Activated CD4-positive, alpha-beta T cell treated with anti-CD3 and anti-CD28 coated beads for 36 hours (primary cell): ENCODE measurements at regions not wholly inside any gene's neighbourhood (a gene's known extent, or its start where the extent isn't known, plus 50 kb on each side); places are given as distances from the start of the nearest gene placed in this dataset.

Experiments used
- ATAC-seq: fragments of 200-7000 bp; cut with Tn5 transposase; one replicate; pipeline ENCODE4 v1.10.0; 2021; ENCODE audit warnings: mild to moderate bottlenecking, moderate library complexity
- CTCF ChIA-PET: fragments of 350-600 bp; sonication (Branson Sonifier 250); formaldehyde crosslinking; loops from one replicate; lab custom pipeline; 2021; ENCODE audit warnings: antibody characterized with exemption; lab: Charles Lee
- POLR2A ChIA-PET: fragments of 350-600 bp; sonication (Branson Sonifier 250); formaldehyde crosslinking; loops from one replicate; lab custom pipeline; 2021; ENCODE audit warnings: antibody characterized with exemption, inconsistent platforms; lab: Charles Lee
- DNase-seq: peaks from one replicate; pipeline ENCODE4 v3.0.0-alpha.2; 2020
- H3K27ac Mint-ChIP-seq: one replicate; pipeline ENCODE4 v1.8.0; 2021; ENCODE audit warnings: mixed read lengths
- H3K27me3 Mint-ChIP-seq: one replicate; pipeline ENCODE4 v1.8.0; 2021; ENCODE audit warnings: mixed read lengths
- H3K36me3 Mint-ChIP-seq: one replicate; pipeline ENCODE4 v1.8.0; 2021; ENCODE audit warnings: low read depth, mixed read lengths
- H3K4me1 Mint-ChIP-seq: one replicate; pipeline ENCODE4 v1.8.0; 2021; ENCODE audit warnings: mixed read lengths
- H3K4me3 Mint-ChIP-seq: one replicate; pipeline ENCODE4 v1.8.0; 2021; ENCODE audit warnings: mild to moderate bottlenecking, moderate library complexity, mixed read lengths
- H3K9me3 Mint-ChIP-seq: one replicate; pipeline ENCODE4 v1.8.0; 2021; ENCODE audit warnings: low read depth, mixed read lengths
- intact Hi-C, 2 experiments: fragments of 100-400 bp; cut with DNase I in 1 of 2; cut with micrococcal nuclease in 1 of 2; formaldehyde crosslinking; loops; one replicate each; pipeline versions ENCODE4 v1.14.2 to v1.15.1; 2022 to 2024; cut with DNase I, micrococcal nuclease

GRCh38 chr1:228972576-228972975, 237.3 kb downstream of the RHOU start:
- POLR2A ChIA-PET = no interaction called here

GRCh38 chr1:228974273-228974672, 239.0 kb downstream of the RHOU start:
- DNase-seq = no peak
- Mint-ChIP-seq H3K9me3 (no peaks in the 10 kb centered on the region), H3K27ac (no peak overlapping the region), H3K36me3 (no peaks in the 10 kb centered on the region), H3K27me3 (no peaks in the 10 kb centered on the region), H3K4me3 (no peak overlapping the region), H3K4me1 (no peaks in the 10 kb centered on the region)
- ChIA-PET POLR2A (no interaction called here), CTCF (interaction anchor here (0.6 kb wide), 1 partner anchor 26 kb away, joined by 3 read pairs; no protein-coding TSS in a partner anchor)
- intact Hi-C loops = no loop called here
- no peak for ATAC-seq

More at GRCh38 chr1:228972576-228972975, 237.3 kb downstream of the RHOU start:
- ATAC-seq (no peak), DNase-seq (no peak)
- Mint-ChIP-seq H3K36me3 (no peaks in the 10 kb centered on the region), H3K4me3 (no peak overlapping the region), H3K27ac (no peak overlapping the region), H3K9me3 (no peaks in the 10 kb centered on the region), H3K4me1 (no peaks in the 10 kb centered on the region), H3K27me3 (no peaks in the 10 kb centered on the region)
- CTCF ChIA-PET = interaction anchor here (0.6 kb wide), 1 partner anchor 256 kb away, joined by 3 read pairs; no protein-coding TSS in a partner anchor
- intact Hi-C loops = no loop called here

GRCh38 chr1:228975238-228975907, 240.1 kb downstream of the RHOU start:
- CTCF ChIA-PET = interaction anchor here (0.6 kb wide), 1 partner anchor 123 kb away, joined by 4 read pairs; no protein-coding TSS in a partner anchor
- H3K4me1 Mint-ChIP-seq = no peaks in the 10 kb centered on the region
- no peak overlapping the region for H3K4me3 Mint-ChIP-seq
- H3K27me3 Mint-ChIP-seq = no peaks in the 10 kb centered on the region
- POLR2A ChIA-PET = no interaction called here
- ATAC-seq (no peak), DNase-seq (no peak)
- no peaks in the 10 kb centered on the region for H3K9me3 Mint-ChIP-seq
- H3K27ac Mint-ChIP-seq = no peak overlapping the region
- intact Hi-C loops = no loop called here
- H3K36me3 Mint-ChIP-seq = no peaks in the 10 kb centered on the region

GRCh38 chr1:228976316-228976715, 241.0 kb downstream of the RHOU start:
- Mint-ChIP-seq H3K27me3 (no peaks in the 10 kb centered on the region), H3K36me3 (no peaks in the 10 kb centered on the region), H3K9me3 (no peaks in the 10 kb centered on the region), H3K27ac (no peak overlapping the region), H3K4me1 (no peaks in the 10 kb centered on the region), H3K4me3 (no peak overlapping the region)
- ATAC-seq = no peak
- intact Hi-C loops = no loop called here
- no peak for DNase-seq
- POLR2A ChIA-PET = no interaction called here
- CTCF ChIA-PET = interaction anchor here (0.8 kb wide), 1 partner anchor 28 kb away, joined by 3 read pairs; no protein-coding TSS in a partner anchor

- Mint-ChIP-seq H3K4me1 (no peaks in the 10 kb centered on the region), H3K36me3 (no peaks in the 10 kb centered on the region), H3K27ac (no peak overlapping the region), H3K4me3 (no peak overlapping the region), H3K9me3 (no peaks in the 10 kb centered on the region), H3K27me3 (no peaks in the 10 kb centered on the region)
- no peak for DNase-seq
- ChIA-PET POLR2A (no interaction called here), CTCF (no interaction called here)
- no peak for ATAC-seq
- intact Hi-C loops = no loop called here
These were observed 242.0 kb downstream of the RHOU start for GRCh38 chr1:228977307-228977706.

- Mint-ChIP-seq H3K9me3 (no peaks in the 10 kb centered on the region), H3K4me3 (no peak overlapping the region), H3K27me3 (no peaks in the 10 kb centered on the region), H3K36me3 (no peaks in the 10 kb centered on the region), H3K27ac (no peak overlapping the region), H3K4me1 (no peaks in the 10 kb centered on the region)
- no peak for DNase-seq
- ATAC-seq = no peak
- ChIA-PET CTCF (no interaction called here), POLR2A (no interaction called here)
- intact Hi-C loops = no loop called here
These were observed 242.5 kb downstream of the RHOU start for GRCh38 chr1:228977741-228978140.

GRCh38 chr1:228978484-228979324, 243.4 kb downstream of the RHOU start:
- no peak overlapping the region for H3K4me3 Mint-ChIP-seq
- ATAC-seq (no peak), DNase-seq (no peak)
- intact Hi-C loops = no loop called here
- H3K9me3 Mint-ChIP-seq = no peaks in the 10 kb centered on the region
- ChIA-PET POLR2A (no interaction called here), CTCF (interaction anchor here (0.6 to 1.3 kb wide), 2 partner anchors 10 to 62 kb away, joined by 3 to 4 read pairs; no protein-coding TSS in a partner anchor)
- no peaks in the 10 kb centered on the region for H3K36me3 Mint-ChIP-seq
- H3K4me1 Mint-ChIP-seq = no peaks in the 10 kb centered on the region
- H3K27me3 Mint-ChIP-seq = no peaks in the 10 kb centered on the region
- no peak overlapping the region for H3K27ac Mint-ChIP-seq

GRCh38 chr1:228979325-228979699, 244.0 kb downstream of the RHOU start:
- no peaks in the 10 kb centered on the region for H3K36me3 Mint-ChIP-seq
- ATAC-seq (no peak), DNase-seq (no peak)
- no peaks in the 10 kb centered on the region for H3K9me3 Mint-ChIP-seq
- CTCF ChIA-PET = interaction anchor here (1.3 kb wide), 1 partner anchor 10 kb away, joined by 4 read pairs; no protein-coding TSS in a partner anchor
- no peaks in the 10 kb centered on the region for H3K4me1 Mint-ChIP-seq
- H3K27me3 Mint-ChIP-seq = no peaks in the 10 kb centered on the region
- no peak overlapping the region for H3K27ac Mint-ChIP-seq
- H3K4me3 Mint-ChIP-seq = no peak overlapping the region
- intact Hi-C loops = no loop called here
- POLR2A ChIA-PET = no interaction called here

- Mint-ChIP-seq H3K36me3 (no peaks in the 10 kb centered on the region), H3K27me3 (no peaks in the 10 kb centered on the region), H3K4me3 (no peak overlapping the region), H3K27ac (no peak overlapping the region), H3K4me1 (no peaks in the 10 kb centered on the region), H3K9me3 (no peaks in the 10 kb centered on the region)
- DNase-seq (no peak), ATAC-seq (no peak)
- intact Hi-C loops = loop anchor here in 1 of 2 experiments (10.0 kb wide), 1 partner anchor 65 kb away; no protein-coding TSS in a partner anchor
- CTCF ChIA-PET = interaction anchor here (0.9 to 1.3 kb wide), 2 partner anchors 9 to 247 kb away, joined by 3 to 4 read pairs; no protein-coding TSS in a partner anchor
- POLR2A ChIA-PET = no interaction called here
These were observed 244.5 kb downstream of the RHOU start for GRCh38 chr1:228979774-228980173.

GRCh38 chr1:228980232-228980937, 245.1 kb downstream of the RHOU start:
- Mint-ChIP-seq H3K27ac (no peak overlapping the region), H3K4me3 (no peak overlapping the region), H3K27me3 (no peaks in the 10 kb centered on the region), H3K4me1 (no peaks in the 10 kb centered on the region), H3K9me3 (no peaks in the 10 kb centered on the region), H3K36me3 (no peaks in the 10 kb centered on the region)
- ChIA-PET CTCF (interaction anchor here (0.9 kb wide), 1 partner anchor 247 kb away, joined by 3 read pairs; no protein-coding TSS in a partner anchor), POLR2A (no interaction called here)
- DNase-seq = no peak
- ATAC-seq = no peak
- intact Hi-C loops = loop anchor here in 1 of 2 experiments (10.0 kb wide), 1 partner anchor 64 kb away; no protein-coding TSS in a partner anchor

GRCh38 chr1:228982637-228983036, 247.4 kb downstream of the RHOU start:
- no peak for ATAC-seq
- Mint-ChIP-seq H3K27me3 (no peaks in the 10 kb centered on the region), H3K27ac (no peak overlapping the region), H3K9me3 (no peaks in the 10 kb centered on the region), H3K4me1 (no peaks in the 10 kb centered on the region), H3K4me3 (no peak overlapping the region), H3K36me3 (no peaks in the 10 kb centered on the region)
- POLR2A ChIA-PET = no interaction called here
- no peak for DNase-seq
- intact Hi-C loops = loop anchor here in 1 of 2 experiments (10.0 kb wide), 1 partner anchor 62 kb away; no protein-coding TSS in a partner anchor
- CTCF ChIA-PET = interaction anchor here (1.5 kb wide), 1 partner anchor 244 kb away, joined by 3 read pairs; no protein-coding TSS in a partner anchor
